Muscle of back (tissue), 3 donors: ENCODE measurements at regions not wholly inside any gene's neighbourhood (a gene's known extent, or its start where the extent isn't known, plus 50 kb on each side); places are given as distances from the start of the nearest gene placed in this dataset.
A peak's percentile ranks its signal among the peaks of the same experiment; 100 is the strongest.

Experiments
- DNase-seq, 3 donors: peaks; one replicate each; pipeline versions ENCODE4 v3.0.0 to v3.0.0-alpha.2; 2013

- DNase-seq = no peak
Observed at GRCh38 chr1:193567937-193568336, 381.5 kb upstream of the B3GALT2 start.

DNA sequence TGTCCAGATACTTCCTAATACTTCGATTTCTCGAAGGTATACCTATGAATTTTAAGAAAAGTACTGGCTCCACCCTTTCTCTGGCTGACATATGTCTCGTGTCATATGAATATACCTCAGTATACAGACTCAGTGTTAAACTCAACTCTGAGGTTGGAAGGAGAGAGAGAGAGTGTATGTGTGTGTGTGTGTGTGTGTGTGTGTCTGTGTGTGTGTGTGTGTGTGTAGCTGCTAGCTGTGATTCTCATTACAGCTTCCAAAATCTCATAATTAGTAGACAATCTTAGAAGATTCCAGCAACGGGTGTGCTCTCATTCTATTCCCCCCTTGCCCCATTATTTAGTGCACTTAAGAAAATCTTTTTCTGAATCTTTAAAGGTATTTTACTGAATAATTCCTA, 380.3 kb upstream of the B3GALT2 start:
- no peak for DNase-seq

GRCh38 chr1:193565971-193566577, 379.7 kb upstream of the B3GALT2 start:
- DNase-seq = no peak

- no peak for DNase-seq
Observed at GRCh38 chr1:193562121-193562520, 375.7 kb upstream of the B3GALT2 start.

DNA sequence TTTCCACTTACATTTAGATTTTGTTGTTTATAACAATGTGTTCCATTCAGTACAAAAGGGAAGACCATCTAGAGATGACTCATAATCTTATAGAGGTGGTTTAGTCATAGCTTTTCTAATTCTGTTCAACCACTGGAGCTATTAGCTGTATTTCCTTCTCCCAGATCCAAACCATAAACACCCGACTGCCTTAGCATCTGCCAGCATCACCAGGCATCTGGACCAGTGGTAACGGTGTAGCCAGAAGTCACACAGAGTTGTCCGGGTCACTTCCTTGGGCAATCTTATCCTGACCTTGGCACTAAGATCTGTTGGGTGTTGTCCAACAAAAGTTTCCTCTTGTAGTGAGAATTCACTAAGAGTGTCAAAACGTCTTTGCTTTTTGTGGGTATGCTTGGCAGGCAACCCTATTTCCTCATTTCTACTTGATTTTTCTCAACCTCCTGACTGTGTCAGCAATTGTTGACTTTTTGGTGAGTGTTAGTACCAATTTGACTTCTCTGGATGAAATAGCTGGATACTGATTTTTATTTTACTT, 372.1 kb upstream of the B3GALT2 start:
- DNase-seq = peak in 1 of 3 donors; percentile 20

GRCh38 chr1:193555662-193556441, 369.4 kb upstream of the B3GALT2 start:
- DNase-seq = no peak

- DNase-seq = no peak
Observed at GRCh38 chr1:193553564-193553963, 367.2 kb upstream of the B3GALT2 start.

DNA sequence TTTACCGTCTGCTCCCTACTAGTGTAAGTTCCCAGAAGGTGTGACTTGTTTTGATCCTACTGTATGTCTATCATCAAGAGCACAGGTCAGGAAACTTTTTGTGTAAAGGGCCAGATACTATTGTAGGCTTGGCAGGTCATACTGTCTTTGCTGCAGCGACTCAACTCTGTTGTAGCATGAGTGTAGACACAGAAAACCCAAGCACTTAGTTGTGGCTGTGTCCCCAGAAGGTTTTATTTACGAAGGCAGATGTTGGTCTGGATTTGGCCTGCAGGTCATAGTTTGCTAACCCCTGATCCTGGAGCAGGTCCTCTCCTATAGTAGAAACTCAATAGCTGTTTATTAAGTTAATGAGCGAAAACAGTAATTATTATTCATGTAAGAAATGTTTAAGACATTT, 365.9 kb upstream of the B3GALT2 start:
- DNase-seq = no peak

DNA sequence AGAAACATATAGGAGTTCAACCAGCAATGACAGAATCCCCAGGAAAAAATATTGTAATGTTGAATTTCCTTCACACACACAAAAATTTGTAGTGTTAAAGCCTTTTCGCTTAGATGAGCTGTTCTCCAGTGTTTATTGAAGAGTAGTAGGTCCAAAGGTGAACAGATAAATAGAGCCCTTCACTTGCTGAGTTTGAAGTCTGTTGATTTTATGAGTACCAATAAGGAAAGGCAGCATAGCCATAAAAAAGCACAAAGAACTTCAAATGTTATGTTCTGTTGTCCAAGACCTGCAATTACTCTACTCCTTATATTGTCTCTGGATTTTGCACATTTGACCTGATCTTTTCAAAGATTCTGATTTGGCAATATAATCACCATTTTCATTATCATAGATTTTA, 362.7 kb upstream of the B3GALT2 start:
- DNase-seq = no peak

DNA sequence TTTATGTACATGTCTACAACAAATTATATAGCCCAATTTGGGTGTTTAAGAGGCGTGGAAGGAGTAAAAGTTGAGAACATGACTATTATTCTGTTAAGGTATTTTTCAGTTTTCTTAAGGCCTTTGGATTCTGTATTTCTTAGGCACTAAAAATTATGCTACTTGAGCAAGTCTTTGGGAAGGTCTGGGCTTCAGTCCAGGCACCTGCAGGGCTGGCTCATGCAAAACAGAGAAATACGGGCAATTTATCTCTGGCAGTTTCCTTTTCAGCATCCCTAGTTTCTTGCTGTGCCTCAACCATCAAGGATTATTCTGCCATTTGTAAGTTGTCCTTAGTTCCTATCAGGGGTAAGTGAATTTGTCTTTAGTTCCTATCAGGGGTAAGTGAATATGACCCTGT, 358.8 kb upstream of the B3GALT2 start:
- DNase-seq = peak in 1 of 3 donors; percentile 23

DNA sequence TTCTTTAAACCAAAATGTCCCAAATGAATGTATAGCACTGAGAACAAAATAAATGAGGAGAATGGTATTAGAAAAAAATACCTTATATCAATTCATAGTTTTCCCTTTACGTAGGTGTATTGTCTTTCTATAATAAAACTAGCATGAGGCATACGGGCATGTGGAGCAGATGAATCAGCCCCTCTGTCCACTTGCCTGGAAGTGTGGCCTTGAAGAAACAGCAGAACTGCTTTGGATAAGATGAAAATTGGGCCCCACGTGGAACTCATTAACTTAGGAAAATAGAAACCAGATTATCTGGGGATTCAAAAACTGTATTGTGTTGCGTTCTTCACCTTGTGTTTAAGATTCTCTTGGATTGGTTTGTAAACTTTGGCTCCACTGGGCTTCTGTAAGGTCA, 356.8 kb upstream of the B3GALT2 start:
- DNase-seq = no peak

GRCh38 chr1:193542690-193543089, 356.3 kb upstream of the B3GALT2 start:
- peak in 1 of 3 donors; percentile 5 for DNase-seq

DNA sequence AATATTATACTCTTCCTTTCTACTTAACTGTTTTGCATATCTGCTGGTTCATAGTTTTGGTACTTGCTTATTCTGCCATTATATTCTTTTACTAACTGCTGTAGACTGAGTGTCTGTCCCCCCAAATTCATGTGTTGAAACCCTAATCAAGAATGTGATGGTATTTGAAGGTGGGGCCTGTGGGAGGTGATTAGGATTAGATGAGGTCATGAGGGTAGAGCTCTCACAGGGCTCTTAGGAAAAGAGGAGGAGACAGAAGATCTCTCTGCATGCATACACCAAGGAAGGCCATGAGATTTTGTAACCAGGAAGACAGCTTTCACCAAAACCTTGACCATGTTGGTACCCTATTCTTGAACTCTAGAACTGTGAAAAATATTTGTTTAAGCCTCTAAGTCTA, 354.1 kb upstream of the B3GALT2 start:
- no peak for DNase-seq

DNA sequence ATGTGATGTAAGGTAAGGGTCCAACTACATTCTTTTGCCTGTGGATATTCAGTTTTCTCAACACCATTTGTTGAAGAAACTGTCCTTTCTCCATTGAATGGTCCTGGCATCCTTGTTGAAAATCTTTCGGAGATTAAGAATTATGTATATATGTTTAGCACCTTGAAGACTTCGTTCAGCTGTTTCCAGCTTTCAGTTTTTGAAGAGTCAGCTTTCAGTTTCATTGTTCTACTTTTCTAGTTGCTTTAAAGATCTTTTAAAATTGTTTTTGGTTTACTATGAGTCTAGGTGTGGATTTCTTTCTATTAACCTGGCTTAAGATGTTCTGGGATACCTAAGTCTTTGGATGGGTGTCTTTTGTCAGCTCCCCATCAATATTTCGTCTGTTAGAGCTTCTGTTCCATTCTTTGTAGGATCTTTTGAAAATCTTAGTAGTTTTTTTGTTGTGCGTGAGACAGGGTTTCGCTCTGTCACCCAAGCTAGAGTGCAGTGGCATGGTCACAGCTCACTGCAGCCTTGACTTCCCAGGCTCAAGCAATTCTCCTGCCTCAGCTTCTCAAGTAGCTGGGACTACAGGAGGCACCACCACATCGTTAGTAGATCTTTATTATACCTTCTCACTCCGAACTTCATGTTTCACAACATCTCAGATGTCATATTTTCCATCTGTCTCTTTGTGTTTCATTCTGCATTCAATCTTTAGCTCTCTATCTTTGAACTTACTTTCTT, 353.5 kb upstream of the B3GALT2 start:
- DNase-seq = no peak

- no peak for DNase-seq
Observed at GRCh38 chr1:193538680-193539079, 352.3 kb upstream of the B3GALT2 start.

GRCh38 chr1:193538003-193538354, 351.6 kb upstream of the B3GALT2 start:
- DNase-seq = no peak

DNA sequence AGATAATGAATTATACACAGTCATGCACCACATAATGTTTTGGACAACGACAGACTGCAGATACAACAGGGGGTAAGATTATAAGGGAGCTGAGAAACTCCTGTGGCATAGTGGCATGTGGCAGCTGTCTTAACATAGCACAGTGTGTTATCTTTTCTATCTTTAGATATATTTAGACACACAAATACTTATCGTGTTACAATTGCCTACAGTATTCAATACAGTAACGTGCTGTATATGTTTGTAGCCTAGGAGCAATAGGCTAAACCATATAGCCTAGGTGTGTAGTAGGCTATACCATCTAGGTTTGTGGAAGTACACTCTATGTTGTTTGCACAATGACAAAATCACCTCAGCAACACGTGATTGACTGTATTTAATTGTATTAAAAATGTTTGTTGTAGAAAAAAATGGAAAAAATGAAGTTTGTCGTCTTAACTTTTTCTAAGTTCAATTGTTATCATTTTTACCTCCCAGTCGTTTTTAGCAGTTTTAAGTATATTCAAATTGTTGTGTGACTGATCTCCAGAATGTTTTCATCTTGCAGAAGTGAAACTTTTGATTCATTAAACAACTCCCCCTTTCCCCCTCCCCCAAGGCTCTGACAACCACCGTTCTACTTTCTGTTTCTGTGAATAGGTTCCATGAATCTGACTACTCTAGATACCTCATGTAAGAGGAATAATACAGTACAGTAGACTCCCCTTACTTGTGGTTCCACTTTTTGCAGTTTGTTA, 351.0 kb upstream of the B3GALT2 start:
- DNase-seq = no peak

- DNase-seq = peak in 2 of 3 donors; percentile 20 to 60
Observed at GRCh38 chr1:193533853-193534252, 347.4 kb upstream of the B3GALT2 start.

DNA sequence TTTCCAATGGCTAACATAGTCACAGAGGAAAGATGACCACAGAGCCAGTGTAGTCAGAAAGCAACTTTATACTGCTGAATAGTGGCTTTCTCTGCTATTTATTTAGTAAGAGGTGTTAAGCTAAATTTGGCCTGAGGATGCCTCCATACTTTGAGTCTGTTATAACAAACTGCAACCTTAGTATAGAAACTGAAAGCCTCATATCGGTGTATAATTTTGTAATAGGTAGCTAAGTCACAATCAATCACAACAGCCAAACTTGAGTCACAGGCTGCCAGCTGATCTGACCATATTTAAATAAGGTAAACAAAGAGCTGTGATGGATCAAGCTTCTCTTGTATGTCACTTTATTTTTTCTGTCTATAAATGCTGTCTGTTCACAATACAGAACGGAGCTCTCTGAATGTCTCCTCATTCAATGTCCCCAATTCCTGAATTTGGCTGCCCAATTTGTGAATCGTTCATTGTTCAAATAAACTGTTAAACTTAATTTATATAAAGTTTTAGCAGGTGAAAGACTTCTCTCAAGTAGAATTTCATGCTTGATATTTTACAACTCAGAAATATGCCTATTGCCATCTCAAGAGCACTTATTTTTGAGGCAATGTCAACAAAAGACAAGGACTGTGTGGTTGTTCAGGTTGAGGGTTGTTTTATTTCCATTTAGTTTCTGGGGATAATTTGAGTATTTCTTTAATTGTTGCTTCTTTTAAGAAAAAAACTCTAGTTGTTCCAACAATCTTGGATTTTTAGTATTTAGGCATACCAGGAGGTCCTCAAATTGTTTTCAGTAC, 339.7 kb upstream of the B3GALT2 start:
- DNase-seq = no peak

DNA sequence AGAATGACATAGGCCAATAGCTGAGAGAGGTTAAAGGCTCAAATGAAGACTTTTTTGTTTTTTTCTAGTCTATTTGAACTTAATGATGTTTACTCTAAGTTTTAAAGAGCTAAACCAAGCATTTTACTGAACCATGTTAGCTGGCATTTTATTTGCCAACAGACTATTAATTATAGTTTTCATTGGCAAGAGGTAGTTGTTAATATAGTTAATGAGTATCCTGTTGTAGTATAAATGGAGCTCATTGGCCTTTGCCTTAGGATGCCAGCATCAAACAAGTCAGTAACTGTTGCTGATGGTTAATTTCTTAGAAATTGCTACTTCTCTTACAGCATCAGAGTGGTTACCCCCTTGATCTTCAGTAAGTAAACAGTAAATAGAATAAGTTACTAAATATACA, 339.0 kb upstream of the B3GALT2 start:
- no peak for DNase-seq

- DNase-seq = no peak
Observed at GRCh38 chr1:193524616-193525015, 338.2 kb upstream of the B3GALT2 start.
